Fibroblast of villous mesenchyme (primary cell): ENCODE measurements at regions not wholly inside any gene's neighbourhood (a gene's known extent, or its start where the extent isn't known, plus 50 kb on each side); places are given as distances from the start of the nearest gene placed in this dataset.

Experiments used
- DNase-seq: peaks from one replicate; pipeline ENCODE4 v3.0.0-alpha.2; 2010; ENCODE audit warnings: low read depth
- H3K4me3 ChIP-seq: 2 replicates; pipeline ENCODE4 v1.5.1; 2011; ENCODE audit warnings: low read depth, mild to moderate bottlenecking, low read length
- CTCF ChIP-seq: IDR thresholded peaks from 2 replicates; pipeline ENCODE4 v1.5.1; 2012; ENCODE audit warnings: low read depth, mild to moderate bottlenecking, low read length; ENCODE audit not compliant: insufficient read depth

DNA sequence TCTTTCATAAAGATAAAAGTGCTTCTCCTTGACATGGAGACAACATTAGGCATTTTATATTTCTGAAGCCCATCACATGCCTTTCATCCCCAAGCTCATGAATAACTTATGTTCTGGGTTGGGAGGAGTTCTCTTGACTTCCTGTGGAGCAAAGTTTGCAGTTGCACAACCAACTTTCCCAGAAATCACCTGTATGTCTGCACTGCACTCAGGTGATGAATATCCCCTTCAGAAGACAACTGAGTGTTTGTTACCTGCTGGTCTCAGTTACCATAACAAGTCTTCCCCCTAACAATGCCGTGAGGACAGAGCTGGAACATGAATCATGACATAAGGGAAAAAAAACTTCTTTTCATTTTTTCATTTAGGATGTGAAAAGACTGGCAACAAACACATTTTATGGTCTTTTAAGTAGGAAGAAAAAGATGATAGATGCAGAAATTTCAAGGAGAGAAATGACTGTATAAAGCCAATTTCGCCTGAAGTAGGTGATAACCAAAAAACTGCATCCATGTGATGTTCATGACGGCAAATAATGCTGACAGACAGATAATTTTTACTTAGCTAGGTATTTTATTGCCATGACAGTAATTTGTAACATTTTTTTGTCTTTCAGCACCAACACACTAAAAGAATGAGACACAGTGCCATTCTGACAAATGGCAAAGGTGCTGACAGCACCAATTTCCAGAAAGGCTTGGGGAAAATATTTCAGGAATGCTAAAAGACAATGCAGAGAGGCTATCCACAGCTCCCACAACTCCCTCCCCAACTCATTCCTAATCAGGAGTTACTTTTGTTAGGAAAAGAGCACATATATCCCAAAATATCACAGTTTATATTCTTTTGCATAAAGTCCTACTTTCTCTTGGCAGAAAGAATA is 656.3 kb downstream of the PRELID2 start:
- H3K4me3 ChIP-seq = no peak overlapping the region
- TF ChIP-seq CTCF = no peak
- DNase-seq = no peak

DNA sequence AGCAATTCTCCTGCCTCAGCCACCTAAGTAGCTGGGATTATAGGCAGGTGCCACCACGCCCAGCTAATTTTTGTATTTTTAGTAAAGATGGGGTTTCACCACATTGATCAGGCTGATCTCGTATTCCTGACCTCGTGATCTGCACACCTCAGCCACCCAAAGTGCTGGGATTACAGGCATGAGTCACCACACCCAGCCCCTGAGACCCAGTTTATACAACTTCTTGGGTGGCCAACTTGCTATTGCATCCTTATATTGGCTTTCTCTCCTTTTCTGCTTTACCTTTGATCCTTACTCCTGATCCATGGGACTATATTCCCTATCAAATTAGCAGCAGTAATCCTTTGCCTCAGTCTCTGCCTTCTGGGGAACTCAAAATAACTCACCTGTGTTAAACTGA is 659.1 kb downstream of the PRELID2 start:
- no peak for DNase-seq
- TF ChIP-seq CTCF = no peak
- no peak overlapping the region for H3K4me3 ChIP-seq

- DNase-seq = no peak
- no peak overlapping the region for H3K4me3 ChIP-seq
- TF ChIP-seq CTCF = no peak
These were observed 669.0 kb downstream of the PRELID2 start for GRCh38 chr5:145166110-145166509.

DNA sequence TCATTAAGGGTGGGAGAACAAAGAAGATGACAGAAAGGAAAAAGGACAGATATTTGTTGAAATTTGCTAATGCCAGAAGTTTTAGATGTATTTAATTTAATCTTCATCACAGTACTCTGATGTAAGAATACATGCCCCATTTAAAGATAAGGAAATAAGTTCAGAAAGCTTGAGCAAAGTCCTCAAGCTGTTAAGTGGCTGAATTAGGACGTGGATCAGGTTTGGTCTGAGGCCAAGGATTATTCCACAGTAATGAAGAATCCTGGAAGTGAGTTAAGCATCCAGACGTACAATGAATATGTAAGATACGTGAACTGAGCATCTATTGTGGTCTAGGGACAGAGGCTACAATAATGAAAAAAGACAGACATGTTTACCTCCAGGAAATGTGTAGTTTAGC is 671.3 kb downstream of the PRELID2 start:
- TF ChIP-seq CTCF = no peak
- no peak overlapping the region for H3K4me3 ChIP-seq
- no peak for DNase-seq

- TF ChIP-seq CTCF = no peak
- DNase-seq = no peak
- no peak overlapping the region for H3K4me3 ChIP-seq
These were observed 672.5 kb downstream of the PRELID2 start for GRCh38 chr5:145162626-145163025.

GRCh38 chr5:145161391-145161790 is 673.8 kb downstream of the PRELID2 start:
- H3K4me3 ChIP-seq = no peak overlapping the region
- no peak for TF ChIP-seq CTCF
- no peak for DNase-seq

GRCh38 chr5:145160679-145161078 is 674.5 kb downstream of the PRELID2 start:
- TF ChIP-seq CTCF = no peak
- H3K4me3 ChIP-seq = no peak overlapping the region
- no peak for DNase-seq
